ENCODE measurements at regions not wholly inside any gene's neighbourhood (a gene's known extent, or its start where the extent isn't known, plus 50 kb on each side); places are given as distances from the start of the nearest gene placed in this dataset.

DNA sequence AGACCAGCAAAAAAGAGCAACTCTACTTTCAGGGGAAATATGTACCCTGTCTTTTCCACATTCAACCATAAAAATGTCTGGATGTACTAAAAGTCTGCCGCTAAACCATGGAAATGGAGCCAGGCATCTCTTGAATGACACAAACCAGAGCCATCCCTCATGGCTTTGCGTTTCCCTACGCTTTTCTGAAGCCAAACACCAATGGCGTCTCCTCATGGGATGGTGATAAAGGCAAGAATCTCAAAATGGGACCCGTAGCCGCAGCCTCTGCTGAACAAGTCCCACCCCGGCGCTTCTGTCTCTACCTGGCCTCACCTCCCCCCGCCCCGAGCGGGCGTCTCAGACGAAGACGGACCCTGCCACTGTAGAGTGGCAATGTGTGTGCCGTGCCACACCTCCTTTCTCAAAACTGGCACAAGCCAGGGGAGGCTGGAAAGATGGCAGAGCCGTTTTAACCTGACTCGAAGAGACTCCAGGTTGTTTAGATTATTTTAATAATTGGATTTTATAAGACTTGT, 80.3 kb upstream of the AFDN start:
- Histone ChIP-seq H3K4me3 (ENCODE audit: insufficient read depth, low read length, poor library complexity, severe bottlenecking) (no peak overlapping the region), H3K9me3 (ENCODE audit: insufficient read depth, low read length) (no peaks in the 10 kb centered on the region), H3K4me2 (ENCODE audit: low read depth, low read length, poor library complexity, severe bottlenecking) (no peak overlapping the region), H3F3A (ENCODE audit: insufficient read depth) (no peaks in the 10 kb centered on the region), H4K20me1 (ENCODE audit: low read depth, low read length) (no peaks in the 10 kb centered on the region), H2AFZ (ENCODE audit: low read depth, low read length, severe bottlenecking) (no peak overlapping the region), H3K27me3 (ENCODE audit: low read length) (no peaks in the 10 kb centered on the region), H3K36me3 (ENCODE audit: low read length) (no peaks in the 10 kb centered on the region), H3K9ac (ENCODE audit: low read length) (no peak overlapping the region), H3K27ac (ENCODE audit: low read depth, low read length) (no peak overlapping the region), H3K9me2 (replicated peaks; ENCODE audit: insufficient read depth, low read length) (no peaks in the 10 kb centered on the region), H3K79me2 (ENCODE audit: insufficient read depth, low read length) (no peaks in the 10 kb centered on the region)
- TF ChIP-seq EZH2phosphoT487 (conservative IDR thresholded peaks at IDR 0.05; ENCODE audit: low read length) (no peak), CTCF (IDR thresholded peaks at IDR 0.05; ENCODE audit: insufficient read depth, low read length, poor library complexity, severe bottlenecking) (no peak)

GRCh38 chr6:167746975-167747374, 79.7 kb upstream of the AFDN start:
- TF ChIP-seq CTCF (IDR thresholded peaks at IDR 0.05; ENCODE audit: insufficient read depth, low read length, poor library complexity, severe bottlenecking) = no peak
- no peak for TF ChIP-seq EZH2phosphoT487 (conservative IDR thresholded peaks at IDR 0.05; ENCODE audit: low read length)
- H3K4me2 ChIP-seq (ENCODE audit: low read depth, low read length, poor library complexity, severe bottlenecking) = no peak overlapping the region

DNA sequence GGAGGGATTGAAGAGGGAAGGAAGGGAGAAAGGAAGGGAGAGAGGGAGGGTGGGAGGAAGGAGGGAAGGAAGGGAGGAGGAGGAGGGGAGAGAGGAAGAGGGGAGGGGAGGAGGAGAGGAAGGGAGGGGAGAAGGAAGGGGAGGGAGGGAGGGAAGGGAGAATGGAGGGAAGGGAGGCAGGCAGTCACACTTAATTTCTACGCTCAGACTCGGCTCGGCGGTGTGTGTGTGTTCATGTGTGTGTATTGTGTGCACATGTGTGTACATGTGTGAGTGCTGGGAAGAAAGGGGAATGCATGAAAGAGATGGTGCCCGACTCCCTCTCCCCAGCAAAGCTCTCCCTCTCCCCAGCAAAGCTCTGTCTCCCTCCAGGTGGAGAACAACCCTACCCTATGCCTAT, 79.1 kb upstream of the AFDN start:
- H3K4me3 ChIP-seq (ENCODE audit: insufficient read depth, low read length, poor library complexity, severe bottlenecking) = no peak overlapping the region
- H3K9me3 ChIP-seq (ENCODE audit: insufficient read depth, low read length) = no peaks in the 10 kb centered on the region
- no peak overlapping the region for H3K27ac ChIP-seq (ENCODE audit: low read depth, low read length)
- H3F3A ChIP-seq (ENCODE audit: insufficient read depth) = no peaks in the 10 kb centered on the region
- no peaks in the 10 kb centered on the region for H3K9me2 ChIP-seq (replicated peaks; ENCODE audit: insufficient read depth, low read length)
- no peak overlapping the region for H3K4me2 ChIP-seq (ENCODE audit: low read depth, low read length, poor library complexity, severe bottlenecking)
- H4K20me1 ChIP-seq (ENCODE audit: low read depth, low read length) = no peaks in the 10 kb centered on the region
- H2AFZ ChIP-seq (ENCODE audit: low read depth, low read length, severe bottlenecking) = no peak overlapping the region
- no peaks in the 10 kb centered on the region for H3K79me2 ChIP-seq (ENCODE audit: insufficient read depth, low read length)
- no peak overlapping the region for H3K9ac ChIP-seq (ENCODE audit: low read length)
- H3K36me3 ChIP-seq (ENCODE audit: low read length) = no peaks in the 10 kb centered on the region
- H3K27me3 ChIP-seq (ENCODE audit: low read length) = no peaks in the 10 kb centered on the region
- TF ChIP-seq CTCF (IDR thresholded peaks at IDR 0.05; ENCODE audit: insufficient read depth, low read length, poor library complexity, severe bottlenecking) (no peak), EZH2phosphoT487 (conservative IDR thresholded peaks at IDR 0.05; ENCODE audit: low read length) (no peak)

More at GRCh38 chr6:167746975-167747374, 79.7 kb upstream of the AFDN start:
- H3K27me3 ChIP-seq (ENCODE audit: low read length) = no peaks in the 10 kb centered on the region
- no peak overlapping the region for H3K4me3 ChIP-seq (ENCODE audit: insufficient read depth, low read length, poor library complexity, severe bottlenecking)
- H3K9ac ChIP-seq (ENCODE audit: low read length) = no peak overlapping the region
- H3K27ac ChIP-seq (ENCODE audit: low read depth, low read length) = no peak overlapping the region
- no peaks in the 10 kb centered on the region for H3K9me2 ChIP-seq (replicated peaks; ENCODE audit: insufficient read depth, low read length)
- H3F3A ChIP-seq (ENCODE audit: insufficient read depth) = no peaks in the 10 kb centered on the region
- no peaks in the 10 kb centered on the region for H3K36me3 ChIP-seq (ENCODE audit: low read length)
- no peak overlapping the region for H2AFZ ChIP-seq (ENCODE audit: low read depth, low read length, severe bottlenecking)
- no peaks in the 10 kb centered on the region for H4K20me1 ChIP-seq (ENCODE audit: low read depth, low read length)
- H3K9me3 ChIP-seq (ENCODE audit: insufficient read depth, low read length) = no peaks in the 10 kb centered on the region
- H3K79me2 ChIP-seq (ENCODE audit: insufficient read depth, low read length) = no peaks in the 10 kb centered on the region
